Left ventricle myocardium inferior (tissue), 1 donor: ENCODE measurements at regions not wholly inside any gene's neighbourhood (a gene's known extent, or its start where the extent isn't known, plus 50 kb on each side); places are given as distances from the start of the nearest gene placed in this dataset.

ENCODE experiments used
- DNase-seq: peaks from one replicate; pipeline ENCODE4 v3.0.0-alpha.2; 2020
- H3K27ac ChIP-seq: fragments of 200-600 bp; replicated peaks from 2 replicates; pipeline ENCODE4 v1.8.0; 2021
- H3K27me3 ChIP-seq: fragments of 200-600 bp; 2 replicates; pipeline ENCODE4 v1.8.0; 2021; ENCODE audit warnings: low read depth
- H3K36me3 ChIP-seq: fragments of 200-600 bp; 2 replicates; pipeline ENCODE4 v1.8.0; 2021
- H3K4me1 ChIP-seq: fragments of 200-600 bp; 2 replicates; pipeline ENCODE4 v1.8.0; 2021
- H3K4me3 ChIP-seq: fragments of 200-600 bp; 2 replicates; pipeline ENCODE4 v1.8.0; 2021; ENCODE audit warnings: mild to moderate bottlenecking, moderate library complexity
- H3K9me3 ChIP-seq: fragments of 200-600 bp; replicated peaks from 2 replicates; pipeline ENCODE4 v1.8.0; 2021
- intact Hi-C: fragments of 100-400 bp; cut with micrococcal nuclease; formaldehyde crosslinking; loops from one replicate; pipeline ENCODE4 v1.11.0; 2022
- TF ChIP-seq, protein P1 (sequence below): fragments of 200-600 bp; IDR thresholded peaks from 2 replicates; pipeline ENCODE4 v1.8.0; 2021; ENCODE audit warnings: antibody characterized with exemption, mild to moderate bottlenecking, borderline replicate concordance
- donor health status: DM: no; HTN: yes; CAD: no; lungs with severe emphysema.

DNA sequence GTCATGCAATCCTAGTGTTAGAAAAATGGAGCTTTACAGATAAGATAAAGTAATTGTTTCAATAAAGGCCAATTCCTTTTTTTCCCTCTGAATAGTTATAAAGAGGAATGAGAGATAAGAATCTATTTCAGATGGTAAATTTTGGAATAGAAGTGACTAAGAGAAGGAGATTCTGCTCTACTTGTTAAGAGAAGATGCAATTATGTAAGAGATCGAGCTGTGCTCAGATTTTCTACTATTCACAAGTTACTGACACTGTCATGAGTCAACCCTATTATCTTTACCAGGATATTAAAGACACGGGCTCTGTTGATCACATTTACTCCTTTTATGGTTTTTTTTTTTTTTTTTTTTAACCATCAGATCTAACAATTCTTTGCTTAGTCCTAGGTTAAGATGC lies 511.3 kb downstream of the ARL4A start:
- intact Hi-C loops: no loop called here
- TF ChIP-seq, protein P1, sequence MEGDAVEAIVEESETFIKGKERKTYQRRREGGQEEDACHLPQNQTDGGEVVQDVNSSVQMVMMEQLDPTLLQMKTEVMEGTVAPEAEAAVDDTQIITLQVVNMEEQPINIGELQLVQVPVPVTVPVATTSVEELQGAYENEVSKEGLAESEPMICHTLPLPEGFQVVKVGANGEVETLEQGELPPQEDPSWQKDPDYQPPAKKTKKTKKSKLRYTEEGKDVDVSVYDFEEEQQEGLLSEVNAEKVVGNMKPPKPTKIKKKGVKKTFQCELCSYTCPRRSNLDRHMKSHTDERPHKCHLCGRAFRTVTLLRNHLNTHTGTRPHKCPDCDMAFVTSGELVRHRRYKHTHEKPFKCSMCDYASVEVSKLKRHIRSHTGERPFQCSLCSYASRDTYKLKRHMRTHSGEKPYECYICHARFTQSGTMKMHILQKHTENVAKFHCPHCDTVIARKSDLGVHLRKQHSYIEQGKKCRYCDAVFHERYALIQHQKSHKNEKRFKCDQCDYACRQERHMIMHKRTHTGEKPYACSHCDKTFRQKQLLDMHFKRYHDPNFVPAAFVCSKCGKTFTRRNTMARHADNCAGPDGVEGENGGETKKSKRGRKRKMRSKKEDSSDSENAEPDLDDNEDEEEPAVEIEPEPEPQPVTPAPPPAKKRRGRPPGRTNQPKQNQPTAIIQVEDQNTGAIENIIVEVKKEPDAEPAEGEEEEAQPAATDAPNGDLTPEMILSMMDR: no peak
- no peak for DNase-seq
- Histone ChIP-seq H3K27ac (no peak overlapping the region), H3K9me3 (no peaks in the 10 kb centered on the region), H3K4me3 (no peak overlapping the region), H3K4me1 (no peaks in the 10 kb centered on the region), H3K27me3 (no peaks in the 10 kb centered on the region), H3K36me3 (no peaks in the 10 kb centered on the region)

DNA sequence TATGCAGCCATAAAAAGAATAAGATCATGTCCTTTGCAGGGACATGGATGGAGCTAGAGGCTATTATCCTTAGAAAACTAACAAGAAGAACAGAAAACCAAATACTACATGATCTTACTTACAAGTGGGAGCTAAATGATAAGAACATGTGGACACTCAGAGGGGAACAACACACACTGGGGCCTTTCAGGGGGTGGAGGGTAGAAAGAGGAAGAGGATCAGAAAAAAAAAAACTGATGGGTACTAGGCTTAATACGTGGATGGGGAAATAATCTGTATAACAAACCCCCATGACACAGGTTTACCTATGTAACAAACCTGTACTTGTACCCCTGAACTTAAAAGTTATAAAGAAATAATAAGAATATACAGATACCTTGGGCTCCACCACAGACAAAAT lies 514.2 kb downstream of the ARL4A start:
- Histone ChIP-seq H3K27me3 (no peaks in the 10 kb centered on the region), H3K4me3 (no peak overlapping the region), H3K9me3 (peaks cover 7% of the 10 kb centered on the region), H3K36me3 (no peaks in the 10 kb centered on the region), H3K27ac (no peak overlapping the region), H3K4me1 (no peaks in the 10 kb centered on the region)
- intact Hi-C loops: no loop called here
- no peak for DNase-seq
- TF ChIP-seq, protein P1: no peak

DNA sequence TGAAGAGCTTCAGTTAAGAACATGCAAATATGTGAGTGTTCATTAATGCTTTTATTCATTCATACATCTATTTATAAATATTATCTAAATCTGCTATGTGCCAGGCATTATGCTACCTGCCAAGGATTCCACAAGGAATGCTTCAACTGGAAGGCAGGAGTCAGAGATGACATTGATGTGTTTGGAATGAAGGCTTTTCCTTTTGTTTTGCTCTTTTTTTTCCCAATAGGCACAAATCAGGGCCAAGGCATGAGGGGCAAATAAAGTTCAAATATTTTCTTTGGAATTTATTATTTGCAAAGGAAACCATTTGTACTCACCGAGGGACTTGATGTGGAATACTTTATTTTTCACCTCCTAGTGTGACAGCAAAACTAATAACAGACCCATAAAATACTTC lies 530.3 kb downstream of the ARL4A start:
- no peak overlapping the region for H3K27ac ChIP-seq

DNA sequence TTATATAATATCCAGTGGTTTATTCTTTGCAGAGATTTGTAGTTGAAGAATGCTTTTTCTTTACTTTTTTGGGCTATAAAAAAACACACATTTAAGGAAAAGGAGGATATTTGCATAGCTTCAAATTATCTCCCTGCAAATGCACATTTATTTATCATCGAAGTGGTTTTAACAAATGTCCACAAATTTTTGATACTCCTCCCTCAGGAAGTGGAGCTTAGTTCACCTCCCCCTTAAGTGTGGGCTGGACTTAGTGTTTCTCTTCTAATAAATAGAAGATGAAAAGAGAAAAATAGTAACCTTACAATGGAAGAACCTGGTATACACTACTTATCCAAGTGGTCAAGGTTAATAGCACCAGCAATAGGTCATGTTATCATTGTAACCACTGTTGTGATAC lies 537.6 kb downstream of the ARL4A start:
- Histone ChIP-seq H3K4me1 (no peaks in the 10 kb centered on the region), H3K9me3 (no peaks in the 10 kb centered on the region), H3K27ac (no peak overlapping the region), H3K36me3 (no peaks in the 10 kb centered on the region), H3K4me3 (no peak overlapping the region), H3K27me3 (no peaks in the 10 kb centered on the region)
- intact Hi-C loops: no loop called here
- TF ChIP-seq, protein P1: no peak
- no peak for DNase-seq

More for the DNA sequence above, 530.3 kb downstream of the ARL4A start:
- H3K27me3 ChIP-seq: no peaks in the 10 kb centered on the region
- H3K4me1 ChIP-seq: peaks cover 13% of the 10 kb centered on the region
- H3K36me3 ChIP-seq: no peaks in the 10 kb centered on the region
- H3K9me3 ChIP-seq: no peaks in the 10 kb centered on the region
- H3K4me3 ChIP-seq: no peak overlapping the region
- TF ChIP-seq, protein P1: no peak
- DNase-seq: no peak
- intact Hi-C loops: no loop called here

DNA sequence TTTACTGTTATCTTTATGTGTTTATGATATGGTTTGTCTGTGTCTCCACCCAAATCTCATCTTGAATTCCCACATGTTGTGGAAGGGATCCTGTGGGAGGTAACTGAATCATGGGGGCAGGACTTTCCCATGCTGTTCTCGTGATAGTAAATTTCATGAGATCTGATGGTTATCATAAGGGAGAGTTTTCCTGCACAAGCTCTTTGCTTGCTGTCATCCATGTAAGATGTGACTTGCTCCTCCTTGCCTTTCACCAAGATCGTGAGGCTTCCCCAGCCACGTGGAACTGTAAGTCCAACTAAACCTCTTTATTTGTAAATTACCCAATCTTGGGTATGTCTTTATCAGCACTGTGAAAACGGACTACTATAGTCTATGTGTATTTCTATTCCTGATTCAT lies 539.0 kb downstream of the ARL4A start:
- TF ChIP-seq, protein P1: no peak
- H3K4me3 ChIP-seq: no peak overlapping the region
- H3K27me3 ChIP-seq: no peaks in the 10 kb centered on the region

DNA sequence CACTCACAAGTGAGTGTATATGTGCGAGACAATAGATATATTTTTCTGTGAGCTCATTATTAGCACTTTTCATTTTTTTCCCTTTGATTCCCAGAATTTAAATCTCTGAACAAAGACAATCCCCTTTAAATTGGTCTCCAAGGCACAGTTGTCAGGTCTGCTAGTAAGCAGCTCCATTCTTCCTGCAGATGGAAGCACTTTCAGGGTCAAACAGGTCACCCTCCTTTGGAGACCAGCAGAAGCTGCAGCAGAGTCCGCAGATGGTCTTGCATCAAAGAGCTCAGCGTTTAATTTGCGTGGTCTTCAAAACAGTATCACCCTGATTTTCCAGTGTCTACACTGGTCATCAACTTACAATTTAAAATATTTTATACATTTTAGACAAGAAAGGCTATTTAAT lies 543.8 kb downstream of the ARL4A start:
- H3K27ac ChIP-seq: no peak overlapping the region
- peaks cover 6% of the 10 kb centered on the region for H3K4me1 ChIP-seq
- no peaks in the 10 kb centered on the region for H3K36me3 ChIP-seq
- no peak overlapping the region for H3K4me3 ChIP-seq
- no peaks in the 10 kb centered on the region for H3K9me3 ChIP-seq
- no peak for DNase-seq
- intact Hi-C loops: no loop called here
- TF ChIP-seq, protein P1: no peak
- H3K27me3 ChIP-seq: no peaks in the 10 kb centered on the region

More for the DNA sequence above, 539.0 kb downstream of the ARL4A start:
- H3K4me1 ChIP-seq: no peaks in the 10 kb centered on the region
- DNase-seq: no peak
- intact Hi-C loops: no loop called here
- no peak overlapping the region for H3K27ac ChIP-seq
- H3K36me3 ChIP-seq: no peaks in the 10 kb centered on the region
- no peaks in the 10 kb centered on the region for H3K9me3 ChIP-seq
